GM18858 (cell line): ENCODE measurements at regions not wholly inside any gene's neighbourhood (a gene's known extent, or its start where the extent isn't known, plus 50 kb on each side); places are given as distances from the start of the nearest gene placed in this dataset.
"Not testable (repeated sequence)": the region's sequence is repeated elsewhere in the genome, so short reads cannot be mapped to it uniquely, and the experiment has no call there.

Source experiments
- ATAC-seq: cut with Tn5 transposase; IDR thresholded peaks from one replicate; pipeline ENCODE4 v1.9.1; 2021; ENCODE audit not compliant: unreplicated experiment

DNA sequence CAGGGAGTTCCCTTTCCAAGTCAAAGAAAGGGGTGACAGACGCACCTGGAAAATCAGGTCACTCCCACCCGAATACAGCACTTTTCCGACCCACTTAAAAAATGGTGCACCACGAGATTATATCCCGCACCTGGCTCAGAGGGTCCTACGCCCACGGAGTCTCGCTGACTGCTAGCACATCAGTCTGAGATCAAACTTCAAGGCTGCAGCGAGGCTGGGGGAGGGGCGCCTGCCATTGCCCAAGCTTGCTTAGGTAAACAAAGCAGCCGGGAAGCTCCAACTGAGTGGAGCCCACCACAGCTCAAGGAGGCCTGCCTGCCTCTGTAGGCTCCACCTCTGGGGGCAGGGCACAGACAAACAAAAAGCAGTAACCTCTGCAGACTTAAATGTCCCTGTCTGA lies 277.8 kb upstream of the ARHGAP42 start:
- not testable (repeated sequence) for ATAC-seq

DNA sequence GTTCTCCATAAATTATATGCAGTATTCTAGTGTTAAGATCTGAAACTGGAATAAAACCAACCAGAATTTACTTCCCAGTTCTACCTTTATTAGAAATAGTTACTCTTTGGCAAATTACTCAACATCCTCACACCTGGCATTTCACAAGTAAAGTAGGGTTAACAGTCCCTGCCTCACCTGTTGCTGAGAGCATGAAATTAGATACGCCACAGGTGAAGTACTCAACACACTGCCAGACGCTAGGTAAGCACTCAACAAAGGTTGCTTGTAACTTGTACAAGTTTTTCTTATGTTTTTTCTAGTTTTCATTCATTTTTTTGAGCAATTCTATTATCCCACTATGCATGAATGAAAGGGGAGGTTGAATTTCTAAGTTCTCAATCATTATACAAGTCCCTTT lies 267.6 kb upstream of the ARHGAP42 start:
- no peak for ATAC-seq

DNA sequence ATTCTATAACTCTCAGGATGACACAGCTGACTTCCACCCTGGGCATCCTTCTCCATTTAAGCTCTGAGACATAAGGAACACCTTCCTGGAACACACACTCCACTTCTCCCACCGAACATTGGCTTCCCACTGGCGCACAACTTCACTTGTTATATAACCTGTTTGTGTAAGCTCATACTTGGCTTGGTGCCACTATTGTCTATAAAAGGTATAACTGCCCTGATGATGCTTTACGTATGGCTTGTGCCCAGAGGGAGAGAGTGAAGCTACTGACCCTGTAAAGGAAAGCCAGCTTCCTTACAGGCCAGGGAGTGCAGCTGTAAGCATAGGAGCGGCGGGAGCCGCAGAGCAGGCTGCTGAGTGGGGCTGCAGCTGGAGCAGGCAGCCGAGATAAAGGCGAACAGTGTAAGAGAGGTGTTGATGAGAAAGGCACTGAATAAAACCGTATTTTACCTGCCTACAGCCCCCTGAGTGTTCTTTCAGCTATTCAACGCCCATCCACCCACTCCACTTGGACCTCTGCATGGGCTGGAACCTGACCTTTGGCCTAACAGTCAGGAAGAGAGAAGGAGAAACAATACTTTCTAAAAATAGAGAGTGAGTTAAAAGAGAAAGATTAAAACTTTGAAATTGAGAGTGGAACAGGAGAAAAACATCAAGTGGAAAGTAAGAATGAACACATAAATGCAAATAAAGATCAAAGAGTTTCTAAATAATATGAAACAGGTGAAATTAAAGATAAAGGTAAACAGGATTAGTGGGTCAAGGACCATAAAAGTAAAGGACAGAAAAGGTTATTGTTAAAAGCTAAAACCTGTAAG lies 252.1 kb upstream of the ARHGAP42 start:
- no peak for ATAC-seq

DNA sequence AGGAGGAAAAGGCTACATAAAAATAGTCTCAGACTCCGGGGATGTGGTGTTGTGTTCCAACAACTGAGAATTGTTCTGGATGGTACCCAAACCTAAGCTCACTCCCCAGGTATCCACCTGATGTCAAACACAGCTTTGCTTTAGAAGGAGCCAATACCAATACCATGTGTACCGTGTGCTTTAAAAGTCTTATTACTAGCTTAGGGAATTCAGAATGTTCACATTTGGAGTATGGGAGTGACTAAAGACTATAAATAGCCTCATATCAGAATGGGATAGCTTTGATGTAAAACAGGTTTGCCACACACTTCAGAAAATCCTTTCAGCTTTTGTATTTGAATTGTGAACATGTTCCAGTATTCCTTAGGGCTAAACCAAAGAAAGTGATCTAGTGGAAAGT lies 248.7 kb upstream of the ARHGAP42 start:
- ATAC-seq, result no peak

DNA sequence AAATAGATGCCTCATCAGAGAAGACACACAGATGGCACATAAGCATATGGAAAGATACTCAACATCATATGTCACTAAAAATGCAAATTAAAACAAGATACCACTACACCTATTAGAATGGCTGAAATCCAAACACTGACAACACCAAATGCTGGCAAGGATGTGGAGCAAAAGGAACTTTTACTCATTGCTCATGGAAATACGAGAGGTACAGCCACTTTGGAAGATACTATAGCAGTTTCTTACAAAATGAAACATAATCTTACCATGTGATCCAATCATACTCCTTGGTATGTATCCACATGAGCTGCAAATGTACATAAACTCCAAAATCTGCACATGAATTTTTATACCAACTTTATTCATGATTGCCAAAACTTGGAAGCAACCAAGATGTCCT lies 246.0 kb upstream of the ARHGAP42 start:
- ATAC-seq, result no peak

DNA sequence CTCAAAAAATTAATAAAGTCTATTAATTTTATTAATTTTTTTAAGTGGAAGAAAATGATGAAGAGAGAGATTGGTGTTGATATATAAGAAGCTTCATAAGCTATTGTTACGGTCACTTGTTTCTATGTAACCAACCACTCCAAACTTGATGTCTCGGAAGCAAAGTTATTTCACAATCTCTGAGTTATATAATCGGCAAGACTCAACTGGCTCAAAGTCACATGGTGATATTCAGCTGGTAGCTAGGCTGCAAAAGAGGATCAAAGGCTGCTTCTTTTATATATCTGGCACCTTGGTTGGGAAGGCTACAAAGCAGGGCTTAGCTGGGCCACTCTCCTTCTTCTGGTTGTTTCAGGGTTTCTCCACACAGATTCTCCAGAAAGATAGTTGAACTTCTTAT lies 245.1 kb upstream of the ARHGAP42 start:
- no peak for ATAC-seq

DNA sequence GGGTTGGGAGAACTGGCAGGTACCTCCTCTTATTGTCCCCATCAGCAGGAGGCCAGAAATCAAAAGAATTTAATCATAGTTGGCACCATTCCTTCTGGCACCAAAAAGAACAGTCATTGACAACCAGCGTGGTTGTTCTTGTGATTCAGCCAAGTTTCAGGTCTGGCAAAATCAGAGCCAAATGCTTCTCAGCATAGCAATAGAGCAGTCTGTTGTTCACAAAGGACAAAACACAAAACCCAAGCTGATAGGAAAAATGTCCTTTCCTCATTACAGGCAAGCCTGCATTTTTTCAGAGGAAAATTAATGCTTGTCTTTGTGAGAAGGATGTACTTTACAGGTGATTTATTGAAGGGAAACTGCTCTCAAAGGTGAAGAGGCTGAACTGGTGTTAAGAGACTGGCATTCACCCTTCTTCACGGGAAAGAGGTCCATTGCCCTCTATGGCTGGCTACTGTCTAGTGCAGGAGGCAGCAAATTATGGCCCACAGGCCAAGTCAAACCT lies 241.8 kb upstream of the ARHGAP42 start:
- no peak for ATAC-seq

DNA sequence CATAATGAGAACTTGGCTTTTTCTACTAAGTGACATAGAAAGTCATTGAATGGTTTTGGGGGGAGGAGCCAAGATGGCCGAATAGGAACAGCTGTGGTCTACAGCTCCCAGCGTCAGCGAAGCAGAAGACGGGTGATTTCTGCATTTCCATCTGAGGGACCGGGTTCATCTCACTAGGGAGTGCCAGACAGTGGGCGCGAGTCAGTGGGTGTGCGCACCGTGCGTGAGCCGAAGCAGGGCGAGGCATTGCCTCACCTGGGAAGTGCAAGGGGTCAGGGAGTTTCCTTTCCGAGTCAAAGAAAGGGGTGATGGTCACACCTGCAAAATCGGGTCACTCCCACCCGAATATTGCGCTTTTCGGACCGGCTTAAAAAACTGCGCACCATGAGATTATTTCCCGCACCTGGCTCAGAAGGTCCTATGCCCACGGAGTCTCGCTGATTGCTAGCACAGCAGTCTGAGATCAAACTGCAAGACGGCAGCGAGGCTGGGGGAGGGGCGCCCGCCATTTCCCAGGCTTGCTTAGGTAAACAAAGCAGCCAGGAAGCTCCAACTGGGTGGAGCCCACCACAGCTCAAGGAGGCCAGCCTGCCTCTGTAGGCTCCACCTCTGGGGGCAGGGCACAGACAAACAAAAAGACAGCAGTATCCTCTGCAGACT lies 235.2 kb upstream of the ARHGAP42 start:
- not testable (repeated sequence) for ATAC-seq

DNA sequence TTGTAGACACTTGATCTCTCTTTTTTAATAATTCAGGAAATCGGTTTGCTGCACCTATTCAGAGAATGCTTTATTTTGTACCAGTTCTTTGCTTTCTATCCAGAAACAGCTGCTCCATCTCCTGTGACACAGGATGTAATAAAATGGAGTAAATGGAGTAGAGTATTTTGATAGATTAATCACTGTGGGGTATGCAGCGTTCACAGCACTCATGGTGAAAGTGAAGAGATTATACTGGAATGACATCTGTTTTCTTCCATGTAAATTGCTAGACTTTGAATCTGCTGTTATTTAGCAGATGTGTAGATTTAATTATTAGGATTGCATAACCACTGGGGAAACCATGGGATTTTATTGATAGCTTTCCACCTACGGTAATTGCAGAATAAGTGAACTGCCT lies 227.3 kb upstream of the ARHGAP42 start:
- no peak for ATAC-seq

DNA sequence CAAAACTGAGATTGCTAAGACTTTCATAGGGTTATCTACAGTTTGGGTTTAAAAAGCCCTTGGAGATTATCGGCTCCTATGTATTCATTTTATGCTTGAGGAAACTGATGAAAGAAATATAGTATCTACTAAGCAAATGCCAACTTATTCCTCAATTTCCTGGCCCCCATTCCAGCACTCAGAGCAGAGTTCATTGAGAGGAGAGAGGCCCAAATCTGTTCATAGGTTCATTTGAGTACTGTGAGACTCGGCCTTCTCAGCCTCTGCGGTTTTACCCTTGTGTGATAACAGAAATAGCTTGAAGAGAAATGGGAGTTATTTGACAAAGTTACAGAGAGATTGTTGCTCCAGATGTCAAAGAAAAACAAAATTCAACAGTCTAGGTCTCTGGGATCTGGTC lies 226.7 kb upstream of the ARHGAP42 start:
- ATAC-seq, result no peak

DNA sequence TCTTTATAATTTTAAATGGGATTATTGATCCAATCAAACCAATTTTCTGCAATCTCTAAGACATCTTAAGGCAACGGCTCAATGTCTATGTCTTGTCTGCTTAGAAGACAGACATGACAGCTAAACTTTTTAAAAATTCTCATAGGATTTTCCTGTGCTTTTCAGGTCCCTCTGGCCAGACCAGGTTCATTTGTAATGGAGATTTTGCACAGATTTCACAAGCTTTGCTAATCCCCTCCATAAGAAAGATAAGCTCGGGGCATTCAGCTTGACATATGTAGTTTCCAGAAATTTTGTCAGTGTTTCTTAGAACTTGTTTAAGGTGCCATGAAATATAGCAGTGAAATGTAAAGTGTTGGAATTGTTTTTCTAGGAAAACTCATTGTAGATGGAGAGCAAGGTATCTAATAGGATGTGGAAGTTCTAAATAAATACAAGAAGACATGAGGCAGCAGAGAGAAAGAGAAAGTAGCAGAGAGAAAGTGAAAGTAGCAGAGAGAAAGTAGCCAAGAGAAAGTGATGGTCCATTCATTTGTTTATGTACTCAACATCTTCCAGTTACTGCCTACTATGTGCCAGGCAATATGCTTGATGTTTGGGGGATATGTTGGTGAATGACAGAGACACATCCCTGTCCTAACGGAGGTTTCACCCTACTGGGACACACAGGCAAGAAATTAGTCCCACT lies 219.1 kb upstream of the ARHGAP42 start:
- ATAC-seq, result no peak

DNA sequence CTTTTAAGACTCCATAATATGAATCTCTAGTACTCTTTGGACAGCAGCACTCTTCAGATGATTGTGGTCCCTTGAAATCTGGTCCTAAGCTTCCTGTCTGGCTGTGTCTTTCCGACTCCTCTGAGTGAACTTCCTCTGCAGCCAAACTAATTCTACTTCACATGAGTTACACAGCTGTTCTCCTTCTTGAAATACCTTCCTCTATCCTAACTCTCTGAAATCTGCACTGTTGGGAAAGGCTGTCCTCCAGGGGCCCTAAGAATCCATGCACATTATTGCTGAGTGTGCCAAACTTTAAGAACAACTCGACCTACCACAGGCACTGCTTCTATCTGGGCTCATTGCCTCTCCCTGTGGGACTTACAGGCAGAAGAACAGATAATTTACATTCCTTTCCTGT lies 217.3 kb upstream of the ARHGAP42 start:
- no peak for ATAC-seq

DNA sequence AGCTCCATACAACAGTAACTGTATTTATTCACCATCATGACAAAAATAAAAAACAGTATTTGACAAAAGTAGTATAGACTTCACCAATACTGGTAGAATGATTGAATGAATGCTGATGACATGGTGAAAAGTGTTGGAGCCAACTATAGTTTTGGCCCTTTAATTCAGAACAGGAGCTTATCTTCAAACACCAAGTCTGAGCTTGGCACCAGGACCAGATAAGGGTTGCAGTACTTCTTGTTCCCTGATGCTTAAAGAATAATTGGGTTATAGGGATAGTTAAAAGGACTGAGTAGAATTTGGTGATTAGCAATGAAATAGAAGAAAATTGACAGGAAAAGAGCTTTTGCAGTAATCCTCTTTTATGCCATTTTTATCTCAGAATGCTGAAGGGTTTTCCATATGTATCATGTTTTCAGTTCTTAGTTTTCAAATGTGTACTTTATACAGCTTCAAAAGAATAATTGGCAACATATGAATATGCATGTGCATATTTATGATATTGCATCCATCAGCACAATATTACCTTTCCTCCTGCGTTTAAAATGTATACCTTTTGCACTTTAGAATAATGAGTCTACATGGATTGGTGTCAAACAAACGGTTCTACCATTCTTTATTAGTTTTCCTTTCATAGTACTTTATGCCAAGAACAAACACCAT lies 214.2 kb upstream of the ARHGAP42 start:
- no peak for ATAC-seq

DNA sequence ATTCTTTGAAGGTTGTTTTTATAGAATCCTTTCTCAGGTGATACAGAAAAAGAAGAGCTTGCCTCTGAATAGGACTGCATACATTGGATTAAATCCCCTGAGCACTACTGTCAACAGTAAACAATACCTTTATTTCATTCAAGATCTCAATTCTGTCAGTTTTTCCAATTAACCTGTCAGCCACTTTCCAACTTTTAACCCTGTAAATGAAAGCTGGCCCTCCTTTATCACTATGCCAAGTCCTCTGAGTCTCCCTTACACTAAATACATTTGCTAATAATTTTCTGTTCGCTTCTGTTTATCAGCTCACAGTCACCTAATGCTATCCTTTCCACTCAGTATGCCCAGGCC lies 213.7 kb upstream of the ARHGAP42 start:
- ATAC-seq, result no peak

DNA sequence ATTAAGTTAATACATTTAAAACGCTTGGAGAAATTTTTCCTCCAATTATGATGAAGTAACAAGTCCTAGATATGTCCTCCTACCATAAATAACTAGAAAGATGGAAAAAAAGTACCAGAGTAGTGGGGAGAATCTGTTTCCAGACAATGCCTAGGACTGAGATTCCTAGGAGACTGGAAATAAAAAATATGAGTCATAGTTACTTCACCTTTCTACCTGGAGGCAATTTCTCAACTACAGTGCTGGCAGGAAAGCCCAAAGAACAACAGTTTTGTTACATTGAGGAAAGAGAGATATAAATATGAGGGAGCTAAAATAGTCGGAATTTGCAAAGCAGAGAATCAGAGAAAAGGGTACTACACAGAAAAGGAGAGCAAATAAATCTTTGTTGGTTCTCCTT lies 202.1 kb upstream of the ARHGAP42 start:
- no peak for ATAC-seq

DNA sequence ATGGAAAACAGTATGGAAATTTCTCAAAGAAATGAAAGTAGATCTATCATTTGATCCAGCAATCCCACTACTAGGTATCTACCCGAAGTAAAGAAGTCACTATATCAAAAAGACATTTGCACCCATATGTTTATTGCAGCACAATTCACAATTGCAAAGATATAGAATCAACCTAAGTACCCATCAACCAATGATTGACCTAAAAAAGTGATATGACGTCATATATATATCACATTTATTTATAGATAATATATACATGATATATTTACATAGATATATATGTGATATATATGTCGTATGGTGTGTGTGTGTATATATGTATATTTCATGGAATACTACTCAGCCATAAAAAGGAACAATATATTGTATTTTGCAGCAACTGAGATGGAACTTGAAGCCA lies 188.3 kb upstream of the ARHGAP42 start:
- ATAC-seq, result no peak

DNA sequence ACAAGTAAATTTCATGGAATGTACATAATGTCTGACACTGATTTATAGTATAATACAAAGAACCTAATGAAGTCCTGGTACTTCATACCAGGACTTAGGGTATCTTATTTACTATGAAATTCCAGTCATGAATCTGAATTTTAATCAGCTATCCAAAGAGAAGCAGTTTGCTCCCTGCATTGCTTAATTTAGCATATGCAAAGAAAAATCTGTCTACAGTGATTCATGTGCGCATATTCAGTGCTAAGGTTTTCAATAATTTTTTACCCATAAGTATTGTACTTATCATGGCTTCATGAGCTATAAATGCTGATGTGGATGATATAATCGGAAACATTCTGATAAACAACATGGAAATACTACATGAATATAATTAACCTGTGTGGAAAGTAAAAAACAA lies 185.6 kb upstream of the ARHGAP42 start:
- no peak for ATAC-seq

DNA sequence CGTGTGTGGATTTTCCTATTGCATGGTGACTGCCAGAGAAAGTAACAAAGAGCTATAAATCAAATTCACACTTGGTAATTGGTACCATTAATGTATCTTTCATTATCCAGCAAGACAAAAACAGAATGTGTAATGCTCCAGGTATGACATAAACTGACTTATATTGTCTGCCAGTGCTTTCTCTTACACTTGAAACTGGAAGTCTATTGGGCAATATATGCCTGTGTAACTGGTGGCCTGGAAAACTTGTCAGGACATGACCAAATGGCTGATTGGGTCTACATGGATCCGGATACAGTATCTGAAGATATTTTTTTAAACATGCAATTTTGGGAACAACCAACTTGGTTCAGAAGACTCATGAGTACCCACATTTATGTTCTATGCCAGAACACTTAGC lies 174.6 kb upstream of the ARHGAP42 start:
- no peak for ATAC-seq

DNA sequence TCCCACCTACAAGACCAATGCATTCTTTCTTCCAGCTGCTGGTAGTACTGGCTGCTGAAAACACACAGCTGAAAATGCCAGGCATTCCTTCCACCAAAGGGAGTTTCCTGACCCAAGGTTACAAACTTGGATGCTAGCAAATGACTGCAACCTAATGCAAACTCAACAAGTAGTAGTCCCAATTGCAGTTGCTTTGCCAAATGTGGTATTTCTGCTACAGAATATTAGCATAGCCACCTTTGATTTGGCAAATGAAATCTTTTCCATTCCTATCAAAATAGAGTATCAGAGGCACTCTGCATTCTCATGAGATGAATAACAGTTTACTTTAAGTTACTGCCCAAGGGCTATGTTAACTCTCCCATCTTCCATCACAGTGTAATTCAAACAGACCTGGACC lies 172.0 kb upstream of the ARHGAP42 start:
- no peak for ATAC-seq

DNA sequence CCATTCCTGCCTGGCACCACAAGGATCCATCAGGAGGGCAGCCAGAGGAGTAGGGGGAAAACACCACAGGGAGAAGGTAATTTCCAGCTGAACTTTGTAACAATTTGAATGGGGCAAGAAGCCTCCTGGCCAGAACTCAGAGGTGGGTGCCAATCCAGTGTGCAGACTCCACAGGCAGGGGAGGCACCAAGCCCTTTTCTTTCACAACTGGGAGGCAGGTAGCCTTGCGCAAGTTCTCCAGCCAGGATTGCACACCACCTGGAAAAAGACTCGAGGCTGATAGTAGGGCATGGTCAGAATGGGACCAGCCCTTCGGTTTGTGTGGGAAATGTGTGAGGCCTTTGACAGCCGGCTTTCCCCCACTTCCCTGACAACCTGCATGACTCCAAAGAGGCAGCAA lies 161.9 kb upstream of the ARHGAP42 start:
- no peak for ATAC-seq

DNA sequence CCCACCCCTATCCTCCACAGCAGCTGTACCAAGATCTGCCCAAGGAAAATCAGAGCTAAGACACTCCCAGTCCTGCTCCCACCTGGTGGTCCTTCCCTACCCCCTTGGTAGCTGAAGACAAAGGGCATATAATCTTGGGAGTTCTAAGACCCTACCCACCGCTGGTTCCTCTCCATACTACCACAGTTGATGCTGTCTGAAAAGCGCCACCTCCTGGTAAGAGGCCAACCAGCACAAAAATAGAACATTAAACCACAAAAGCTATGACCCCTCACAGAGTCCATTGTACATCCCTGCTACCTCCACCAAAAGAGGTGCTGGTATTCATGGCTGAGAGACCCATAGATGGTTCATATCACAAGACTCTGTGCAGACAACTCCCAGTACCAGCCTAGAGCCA lies 161.5 kb upstream of the ARHGAP42 start:
- ATAC-seq, result no peak
